ENCODE measurements at regions not wholly inside any gene's neighbourhood (a gene's known extent, or its start where the extent isn't known, plus 50 kb on each side); places are given as distances from the start of the nearest gene placed in this dataset.

GRCh38 chr3:152893647-152894046, 58.7 kb downstream of the P2RY1 start:
- Histone ChIP-seq H3K79me2 (ENCODE audit: control insufficient read depth, insufficient read depth, low read length) (no peaks in the 10 kb centered on the region), H3K4me3 (replicated peaks in 1 of 3; ENCODE audit: insufficient read depth in 1 of 3, low read depth in 1 of 3, low read length in 3 of 3) (no peak overlapping the region), H4K20me1 (replicated peaks; ENCODE audit: control insufficient read depth, extremely low read depth, insufficient read depth, low read length) (no peaks in the 10 kb centered on the region), H3K9me3 (replicated peaks; ENCODE audit: control insufficient read depth, insufficient read depth, low read length) (no peaks in the 10 kb centered on the region), H3K9me1 (replicated peaks; ENCODE audit: control insufficient read depth, extremely low read depth, insufficient read depth, low read length) (no peaks in the 10 kb centered on the region), H3K27ac (ENCODE audit: insufficient read depth, low read depth, low read length) (no peak overlapping the region), H3K27me3 (ENCODE audit: control insufficient read depth in 2 of 2, insufficient read depth in 2 of 2, low read length in 2 of 2) (no peaks in the 10 kb centered on the region), H3K9ac (replicated peaks; ENCODE audit: extremely low read depth, insufficient read depth, low read length) (no peak overlapping the region), H2AFZ (ENCODE audit: low read depth, low read length) (no peak overlapping the region), H3K36me3 (ENCODE audit: control insufficient read depth in 2 of 2, extremely low read depth in 1 of 2, insufficient read depth in 2 of 2, low read length in 2 of 2) (no peaks in the 10 kb centered on the region), H3K4me2 (ENCODE audit: insufficient read depth, low read length) (no peak overlapping the region), H3K4me1 (ENCODE audit: control insufficient read depth, extremely low read depth, insufficient read depth, low read length) (no peaks in the 10 kb centered on the region)
- ChIA-PET POLR2A (no interaction called here), CTCF (no interaction called here)
- dilution Hi-C loops (cut with MboI; ENCODE audit: extremely low pct_ligation_motif_present, low sequenced_read_pairs), result no loop called here
- TF ChIP-seq JUN (IDR thresholded peaks at IDR 0.05; ENCODE audit: borderline replicate concordance, insufficient read depth, insufficient read length, low read depth), result no peak
- TF ChIP-seq FOS (IDR thresholded peaks at IDR 0.05; ENCODE audit: borderline replicate concordance, insufficient read depth, low read length), result no peak
- no peak for TF ChIP-seq EZH2 (IDR thresholded peaks at IDR 0.05; ENCODE audit: borderline replicate concordance, low read depth, low read length, severe bottlenecking)
- TF ChIP-seq POLR2AphosphoS5 (IDR thresholded peaks at IDR 0.05; ENCODE audit: insufficient read depth, low read depth, low read length), result no peak
- TF ChIP-seq MYC (IDR thresholded peaks at IDR 0.05; ENCODE audit: low read depth, low read length), result no peak
- no peak for TF ChIP-seq CTCF (IDR thresholded peaks at IDR 0.05; ENCODE audit: extremely low read depth in 1 of 2, insufficient read depth in 1 of 2, low read depth in 1 of 2, low read length in 2 of 2)
- no peak for TF ChIP-seq GATA2 (IDR thresholded peaks at IDR 0.05; ENCODE audit: insufficient read depth, insufficient read length, low read depth, low read length)
- TF ChIP-seq POLR2A (IDR thresholded peaks at IDR 0.05; ENCODE audit: low read depth, low read length), result no peak
- TF ChIP-seq MAX (IDR thresholded peaks at IDR 0.05; ENCODE audit: insufficient read depth, insufficient read length), result no peak
- FAIRE-seq (no peak), DNase-seq (ENCODE audit: low read depth, low spot score) (no peak)
- intact Hi-C loops (cut with micrococcal nuclease), result no loop called here
- BruUV-seq (replicated peaks), result no TSS peak
